ENCODE measurements at regions not wholly inside any gene's neighbourhood (a gene's known extent, or its start where the extent isn't known, plus 50 kb on each side); places are given as distances from the start of the nearest gene placed in this dataset.

- DNase-seq, result peak; percentile 15
These were observed 384.5 kb downstream of the MTX2 start for GRCh38 chr2:176653479-176654443.

- no peak for DNase-seq
These were observed 387.0 kb downstream of the MTX2 start for GRCh38 chr2:176656038-176656775.

- no peak for DNase-seq
These were observed 387.5 kb downstream of the MTX2 start for GRCh38 chr2:176656776-176657140.

GRCh38 chr2:176657393-176657792, 388.2 kb downstream of the MTX2 start:
- no peak for DNase-seq

GRCh38 chr2:176658708-176659107, 389.5 kb downstream of the MTX2 start:
- DNase-seq, result no peak

GRCh38 chr2:176662753-176663152, 393.5 kb downstream of the MTX2 start:
- DNase-seq, result no peak

- DNase-seq, result no peak
These were observed 395.2 kb downstream of the MTX2 start for GRCh38 chr2:176664478-176664877.

GRCh38 chr2:176665086-176665485, 395.8 kb downstream of the MTX2 start:
- no peak for DNase-seq

GRCh38 chr2:176668912-176669311, 399.7 kb downstream of the MTX2 start:
- DNase-seq, result no peak

GRCh38 chr2:176669398-176670174, 400.3 kb downstream of the MTX2 start:
- DNase-seq, result no peak

GRCh38 chr2:176675271-176675949, 406.2 kb downstream of the MTX2 start:
- DNase-seq, result no peak

- DNase-seq, result no peak
These were observed 408.6 kb downstream of the MTX2 start for GRCh38 chr2:176677746-176678265.

GRCh38 chr2:176678571-176678970, 409.3 kb downstream of the MTX2 start:
- DNase-seq, result no peak

- no peak for DNase-seq
These were observed 409.9 kb downstream of the MTX2 start for GRCh38 chr2:176679061-176679669.

- no peak for DNase-seq
These were observed 411.8 kb downstream of the MTX2 start for GRCh38 chr2:176680916-176681516.

GRCh38 chr2:176681584-176682115, 412.4 kb downstream of the MTX2 start:
- no peak for DNase-seq

GRCh38 chr2:176682278-176682677, 413.0 kb downstream of the MTX2 start:
- DNase-seq, result no peak

- DNase-seq, result no peak
These were observed 414.4 kb downstream of the MTX2 start for GRCh38 chr2:176683618-176684111.

- no peak for DNase-seq
These were observed 416.7 kb downstream of the MTX2 start for GRCh38 chr2:176685908-176686307.

- DNase-seq, result no peak
These were observed 417.1 kb downstream of the MTX2 start for GRCh38 chr2:176686328-176686727.

GRCh38 chr2:176687342-176687741, 418.1 kb downstream of the MTX2 start:
- no peak for DNase-seq

Data from CD4-positive, alpha-beta T cell treated with Interleukin-12 subunit alpha and Interleukin-12 subunit beta, for 1 hour (primary cell).